Endothelial cell (in vitro differentiated cells): ENCODE measurements at regions not wholly inside any gene's neighbourhood (a gene's known extent, or its start where the extent isn't known, plus 50 kb on each side); places are given as distances from the start of the nearest gene placed in this dataset.
"Not testable (repeated sequence)": the region's sequence is repeated elsewhere in the genome, so short reads cannot be mapped to it uniquely, and the experiment has no call there.

ENCODE experiments used
- DNase-seq: peaks from one replicate; pipeline ENCODE4 v3.0.0; 2021; ENCODE audit warnings: low spot score
- H3K27ac Mint-ChIP-seq: one replicate; pipeline ENCODE4 v1.8.0; 2021; ENCODE audit warnings: mixed read lengths, inconsistent platforms; ENCODE audit not compliant: unreplicated experiment
- H3K27me3 Mint-ChIP-seq: one replicate; pipeline ENCODE4 v1.8.0; 2021; ENCODE audit warnings: mild to moderate bottlenecking, moderate library complexity, mixed read lengths, inconsistent platforms; ENCODE audit not compliant: unreplicated experiment
- H3K36me3 Mint-ChIP-seq: one replicate; pipeline ENCODE4 v1.8.0; 2021; ENCODE audit warnings: mild to moderate bottlenecking, low read depth, mixed read lengths, inconsistent platforms; ENCODE audit not compliant: unreplicated experiment
- H3K4me1 Mint-ChIP-seq: one replicate; pipeline ENCODE4 v1.8.0; 2021; ENCODE audit warnings: mild to moderate bottlenecking, mixed read lengths, inconsistent platforms; ENCODE audit not compliant: unreplicated experiment
- H3K4me3 Mint-ChIP-seq: one replicate; pipeline ENCODE4 v1.8.0; 2021; ENCODE audit warnings: mild to moderate bottlenecking, mixed read lengths, inconsistent platforms; ENCODE audit not compliant: unreplicated experiment
- H3K9me3 Mint-ChIP-seq: one replicate; pipeline ENCODE4 v1.8.0; 2021; ENCODE audit warnings: mixed read lengths, inconsistent platforms; ENCODE audit not compliant: unreplicated experiment
- CTCF ChIP-seq: fragments of 200-600 bp; sonication (generic); IDR thresholded peaks from one replicate; pipeline ENCODE4 v1.5.0; 2021; ENCODE audit warnings: antibody characterized with exemption; ENCODE audit not compliant: unreplicated experiment

- no peak for TF ChIP-seq CTCF
- peaks cover 1% of the 10 kb centered on the region for H3K27me3 Mint-ChIP-seq
- H3K36me3 Mint-ChIP-seq: no peaks in the 10 kb centered on the region
- DNase-seq: no peak
- H3K4me3 Mint-ChIP-seq: no peak overlapping the region
- no peaks in the 10 kb centered on the region for H3K9me3 Mint-ChIP-seq
- H3K27ac Mint-ChIP-seq: no peak overlapping the region
- no peaks in the 10 kb centered on the region for H3K4me1 Mint-ChIP-seq
These were observed 56.6 kb upstream of the CAPRIN1 start for GRCh38 chr11:33994937-33995336.

GRCh38 chr11:33991136-33991535, 60.4 kb upstream of the CAPRIN1 start:
- not testable (repeated sequence) for H3K4me3 Mint-ChIP-seq, H3K9me3 Mint-ChIP-seq, H3K36me3 Mint-ChIP-seq, H3K27ac Mint-ChIP-seq, H3K27me3 Mint-ChIP-seq, DNase-seq, H3K4me1 Mint-ChIP-seq

GRCh38 chr11:33990131-33990530, 61.4 kb upstream of the CAPRIN1 start:
- H3K4me1 Mint-ChIP-seq, H3K4me3 Mint-ChIP-seq, H3K9me3 Mint-ChIP-seq, H3K27ac Mint-ChIP-seq, DNase-seq, H3K27me3 Mint-ChIP-seq, H3K36me3 Mint-ChIP-seq: not testable (repeated sequence)

- no peaks in the 10 kb centered on the region for H3K9me3 Mint-ChIP-seq
- peaks cover 6% of the 10 kb centered on the region for H3K4me1 Mint-ChIP-seq
- H3K4me3 Mint-ChIP-seq: no peak overlapping the region
- H3K27ac Mint-ChIP-seq: no peak overlapping the region
- DNase-seq: no peak
- H3K27me3 Mint-ChIP-seq: peaks cover 1% of the 10 kb centered on the region
- TF ChIP-seq CTCF: no peak
- H3K36me3 Mint-ChIP-seq: no peaks in the 10 kb centered on the region
These were observed 62.1 kb upstream of the CAPRIN1 start for GRCh38 chr11:33989461-33989860.

- no peaks in the 10 kb centered on the region for H3K36me3 Mint-ChIP-seq
- no peak for TF ChIP-seq CTCF
- H3K27ac Mint-ChIP-seq: no peak overlapping the region
- peaks cover 2% of the 10 kb centered on the region for H3K27me3 Mint-ChIP-seq
- no peaks in the 10 kb centered on the region for H3K9me3 Mint-ChIP-seq
- no peak overlapping the region for H3K4me3 Mint-ChIP-seq
- no peak for DNase-seq
- H3K4me1 Mint-ChIP-seq: peaks cover 6% of the 10 kb centered on the region
These were observed 62.8 kb upstream of the CAPRIN1 start for GRCh38 chr11:33988586-33989370.

GRCh38 chr11:33987975-33988580, 63.5 kb upstream of the CAPRIN1 start:
- Mint-ChIP-seq H3K4me1 (peaks cover 6% of the 10 kb centered on the region), H3K4me3 (no peak overlapping the region), H3K9me3 (no peaks in the 10 kb centered on the region), H3K27me3 (peaks cover 3% of the 10 kb centered on the region), H3K27ac (no peak overlapping the region), H3K36me3 (no peaks in the 10 kb centered on the region)
- TF ChIP-seq CTCF: peak; percentile 77
- peak; percentile 82 for DNase-seq
